ENCODE measurements at regions not wholly inside any gene's neighbourhood (a gene's known extent, or its start where the extent isn't known, plus 50 kb on each side); places are given as distances from the start of the nearest gene placed in this dataset.

DNA sequence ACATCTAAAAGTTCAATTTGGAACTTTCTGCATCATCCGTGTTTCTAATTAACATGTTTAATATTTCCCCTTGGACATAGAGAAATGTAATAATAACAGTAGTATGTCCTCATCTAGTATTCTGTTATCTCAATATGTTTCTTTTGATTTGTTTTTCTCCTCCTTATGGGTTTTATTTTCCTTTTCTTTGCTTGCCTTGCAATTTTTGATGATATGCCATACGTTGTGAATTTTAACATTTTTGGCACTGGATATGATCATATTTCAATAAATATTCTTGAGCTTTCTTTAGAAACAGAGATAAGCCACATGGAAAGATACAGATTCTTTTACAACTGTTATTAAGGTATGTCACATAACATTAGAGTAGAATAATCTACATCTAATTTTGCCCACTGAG lies 1316.2 kb downstream of the CDH8 start:
- Histone ChIP-seq H3K36me3 (replicated peaks in 1 of 2; ENCODE audit: control insufficient read depth in 1 of 2, insufficient read depth in 2 of 2, low read length in 2 of 2) (no peaks in the 10 kb centered on the region), H3K79me2 (ENCODE audit: insufficient read depth, low read length) (no peaks in the 10 kb centered on the region), H3K9ac (ENCODE audit: insufficient read depth, low read depth, low read length) (no peak overlapping the region), H3K4me1 (ENCODE audit: insufficient read depth, low read length) (no peaks in the 10 kb centered on the region), H4K20me1 (ENCODE audit: insufficient read depth, low read length) (no peaks in the 10 kb centered on the region), H3K9me3 (ENCODE audit: low read length) (peaks cover 88% of the 10 kb centered on the region), H3K4me3 (replicated peaks in 1 of 3; ENCODE audit: insufficient read depth in 1 of 3, low read depth in 2 of 3, low read length in 3 of 3) (no peak overlapping the region), H3K27ac (ENCODE audit: extremely low read length, insufficient read depth, low read length) (no peak overlapping the region), H2AFZ (ENCODE audit: low read length) (no peak overlapping the region), H3K27me3 (ENCODE audit: control insufficient read depth in 1 of 2, insufficient read depth in 2 of 2, low read length in 2 of 2) (no peaks in the 10 kb centered on the region; a peak in 1 of 5 replicates), H3K4me2 (ENCODE audit: low read depth, low read length) (no peak overlapping the region)
- no peak for ATAC-seq
- WGBS (ENCODE audit: low lambda C conversion rate) = 27% methylated on average over 2 of the region's 2 CpGs
- no peak for FAIRE-seq
- TF ChIP-seq MAFK (conservative IDR thresholded peaks at IDR 0.05 in 1 of 2, IDR thresholded peaks at IDR 0.05 in 1 of 2; ENCODE audit: low read length in 2 of 2) (peak; percentile 29 to 65; a peak in 2 of 4 replicates), MAFF (IDR thresholded peaks at IDR 0.05; ENCODE audit: low read depth, low read length) (peak; percentile 50), HIVEP1 (CRISPR knock-in tag; IDR thresholded peaks at IDR 0.05) (no peak), HOXA5 (CRISPR knock-in tag; IDR thresholded peaks at IDR 0.05) (no peak)
- in situ Hi-C loops (cut with HindIII; ENCODE audit: extremely low pct_ligation_motif_present, low pct_unique_long_range_greater_than_20kb) (no loop called here), intact Hi-C loops (cut with micrococcal nuclease; ENCODE audit: unreplicated experiment) (no loop called here)
- ChIA-PET CTCF (ENCODE audit: low intra/inter-chr PET ratio, low total read pairs) (no interaction called here), POLR2A (no interaction called here)
- no peak for DNase-seq (ENCODE audit: low spot score)
- BruUV-seq (replicated peaks) = no TSS peak

DNA sequence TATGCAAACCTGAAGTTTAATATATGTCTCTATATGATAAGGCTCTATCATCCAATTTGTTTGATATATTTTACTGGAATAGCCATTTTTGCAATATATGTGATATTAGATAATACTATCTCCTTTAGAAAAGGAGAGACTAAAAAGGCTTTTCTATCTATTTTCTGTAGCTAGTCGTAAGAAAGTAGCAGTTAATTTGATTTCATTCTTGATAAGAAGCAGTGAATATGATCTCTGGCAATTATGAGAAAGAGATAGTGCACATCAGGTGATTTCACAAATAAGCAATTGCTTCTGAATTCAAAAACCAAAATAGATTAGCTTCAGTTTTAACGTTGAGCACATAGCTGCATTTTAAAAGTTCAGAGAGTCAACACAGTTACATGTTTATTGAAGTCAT lies 1318.4 kb downstream of the CDH8 start:
- H4K20me1 ChIP-seq (ENCODE audit: insufficient read depth, low read length) = no peaks in the 10 kb centered on the region
- POLR2A ChIA-PET = no interaction called here
- DNase-seq (ENCODE audit: low spot score) (no peak), FAIRE-seq (no peak), ATAC-seq (no peak)
- H3K27ac ChIP-seq (ENCODE audit: extremely low read length, insufficient read depth, low read length) = no peak overlapping the region
- TF ChIP-seq CEBPB (IDR thresholded peaks at IDR 0.05; ENCODE audit: borderline replicate concordance, low read depth, low read length) (no peak), POLR2G (IDR thresholded peaks at IDR 0.05; ENCODE audit: low read depth, low read length) (no peak)
- TF ChIP-seq, protein P1, sequence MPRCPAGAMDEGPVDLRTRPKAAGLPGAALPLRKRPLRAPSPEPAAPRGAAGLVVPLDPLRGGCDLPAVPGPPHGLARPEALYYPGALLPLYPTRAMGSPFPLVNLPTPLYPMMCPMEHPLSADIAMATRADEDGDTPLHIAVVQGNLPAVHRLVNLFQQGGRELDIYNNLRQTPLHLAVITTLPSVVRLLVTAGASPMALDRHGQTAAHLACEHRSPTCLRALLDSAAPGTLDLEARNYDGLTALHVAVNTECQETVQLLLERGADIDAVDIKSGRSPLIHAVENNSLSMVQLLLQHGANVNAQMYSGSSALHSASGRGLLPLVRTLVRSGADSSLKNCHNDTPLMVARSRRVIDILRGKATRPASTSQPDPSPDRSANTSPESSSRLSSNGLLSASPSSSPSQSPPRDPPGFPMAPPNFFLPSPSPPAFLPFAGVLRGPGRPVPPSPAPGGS (CRISPR knock-in tag; IDR thresholded peaks at IDR 0.05) = no peak
- TF ChIP-seq, protein P2, sequence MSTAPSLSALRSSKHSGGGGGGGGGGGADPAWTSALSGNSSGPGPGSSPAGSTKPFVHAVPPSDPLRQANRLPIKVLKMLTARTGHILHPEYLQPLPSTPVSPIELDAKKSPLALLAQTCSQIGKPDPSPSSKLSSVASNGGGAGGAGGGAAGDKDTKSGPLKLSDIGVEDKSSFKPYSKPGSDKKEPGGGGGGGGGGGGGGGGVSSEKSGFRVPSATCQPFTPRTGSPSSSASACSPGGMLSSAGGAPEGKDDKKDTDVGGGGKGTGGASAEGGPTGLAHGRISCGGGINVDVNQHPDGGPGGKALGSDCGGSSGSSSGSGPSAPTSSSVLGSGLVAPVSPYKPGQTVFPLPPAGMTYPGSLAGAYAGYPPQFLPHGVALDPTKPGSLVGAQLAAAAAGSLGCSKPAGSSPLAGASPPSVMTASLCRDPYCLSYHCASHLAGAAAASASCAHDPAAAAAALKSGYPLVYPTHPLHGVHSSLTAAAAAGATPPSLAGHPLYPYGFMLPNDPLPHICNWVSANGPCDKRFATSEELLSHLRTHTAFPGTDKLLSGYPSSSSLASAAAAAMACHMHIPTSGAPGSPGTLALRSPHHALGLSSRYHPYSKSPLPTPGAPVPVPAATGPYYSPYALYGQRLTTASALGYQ (CRISPR knock-in tag; IDR thresholded peaks at IDR 0.05) = no peak
- in situ Hi-C loops (cut with HindIII; ENCODE audit: extremely low pct_ligation_motif_present, low pct_unique_long_range_greater_than_20kb) (no loop called here), intact Hi-C loops (cut with micrococcal nuclease; ENCODE audit: unreplicated experiment) (no loop called here)
- H3K79me2 ChIP-seq (ENCODE audit: insufficient read depth, low read length) = no peaks in the 10 kb centered on the region
- no peaks in the 10 kb centered on the region; a peak in 1 of 5 replicates for H3K27me3 ChIP-seq (ENCODE audit: control insufficient read depth in 1 of 2, insufficient read depth in 2 of 2, low read length in 2 of 2)
- no peak overlapping the region for H3K4me3 ChIP-seq (replicated peaks in 1 of 3; ENCODE audit: insufficient read depth in 1 of 3, low read depth in 2 of 3, low read length in 3 of 3)
- H3K4me1 ChIP-seq (ENCODE audit: insufficient read depth, low read length) = no peaks in the 10 kb centered on the region
- no peak overlapping the region for H2AFZ ChIP-seq (ENCODE audit: low read length)
- no TSS peak for BruUV-seq (replicated peaks)
- H3K9ac ChIP-seq (ENCODE audit: insufficient read depth, low read depth, low read length) = no peak overlapping the region
- H3K4me2 ChIP-seq (ENCODE audit: low read depth, low read length) = no peak overlapping the region
- CTCF ChIA-PET (ENCODE audit: low intra/inter-chr PET ratio, low total read pairs) = no interaction called here
- 2% methylated on average over 2 of the region's 2 CpGs for WGBS (ENCODE audit: low lambda C conversion rate)
- H3K36me3 ChIP-seq (replicated peaks in 1 of 2; ENCODE audit: control insufficient read depth in 1 of 2, insufficient read depth in 2 of 2, low read length in 2 of 2) = no peaks in the 10 kb centered on the region
- H3K9me3 ChIP-seq (ENCODE audit: low read length) = peaks cover 87% of the 10 kb centered on the region

Data from HepG2 (cell line).